Immature natural killer cell (primary cell): ENCODE measurements at regions not wholly inside any gene's neighbourhood (a gene's known extent, or its start where the extent isn't known, plus 50 kb on each side); places are given as distances from the start of the nearest gene placed in this dataset.

ENCODE experiments used
- DNase-seq, 3 donors: peaks; one replicate each; pipeline ENCODE4 v3.0.0; 2022; ENCODE audit warnings: mixed read lengths in 1 of 3
- H3K27ac Mint-ChIP-seq, 6 donors: one replicate each; pipeline ENCODE4 v1.8.0; 2020; ENCODE audit warnings: mixed read lengths in 6 of 6, mild to moderate bottlenecking in 5 of 6, inconsistent platforms in 4 of 6, moderate library complexity in 3 of 6
- H3K27me3 Mint-ChIP-seq, 3 donors: one replicate each; pipeline ENCODE4 v1.8.0; 2020 to 2021; ENCODE audit warnings: low read depth in 3 of 3, mild to moderate bottlenecking in 3 of 3, mixed read lengths in 3 of 3, moderate library complexity in 3 of 3, inconsistent platforms in 1 of 3
- H3K36me3 Mint-ChIP-seq, 3 donors: one replicate each; pipeline ENCODE4 v1.8.0; 2020; ENCODE audit warnings: mixed read lengths in 3 of 3, inconsistent platforms in 2 of 3, mild to moderate bottlenecking in 2 of 3
- H3K4me1 Mint-ChIP-seq, 2 donors: one replicate each; pipeline ENCODE4 v1.8.0; 2020; ENCODE audit warnings: inconsistent platforms in 2 of 2, mild to moderate bottlenecking in 2 of 2, mixed read lengths in 2 of 2, moderate library complexity in 1 of 2
- H3K4me3 Mint-ChIP-seq, 5 donors: one replicate each; pipeline ENCODE4 v1.8.0; 2020; ENCODE audit warnings: mild to moderate bottlenecking in 5 of 5, mixed read lengths in 5 of 5, inconsistent platforms in 3 of 5, moderate library complexity in 3 of 5
- H3K9me3 Mint-ChIP-seq, 6 donors: one replicate each; pipeline ENCODE4 v1.8.0; 2020; ENCODE audit warnings: mild to moderate bottlenecking in 6 of 6, mixed read lengths in 6 of 6, inconsistent platforms in 4 of 6, moderate library complexity in 3 of 6

GRCh38 chr11:11076276-11076675 is 218.4 kb upstream of the ZBED5 start:
- DNase-seq, result no peak
- Mint-ChIP-seq H3K36me3 (no peaks in the 10 kb centered on the region), H3K27ac (no peak overlapping the region), H3K4me1 (no peaks in the 10 kb centered on the region), H3K27me3 (peaks cover 8 to 12% (median 11%) of the 10 kb centered on the region in 3 donors), H3K9me3 (no peaks in the 10 kb centered on the region), H3K4me3 (no peak overlapping the region)

- Mint-ChIP-seq H3K27me3 (peaks cover 8 to 14% (median 11%) of the 10 kb centered on the region in 3 donors), H3K4me1 (no peaks in the 10 kb centered on the region), H3K36me3 (no peaks in the 10 kb centered on the region), H3K4me3 (no peak overlapping the region), H3K9me3 (no peaks in the 10 kb centered on the region), H3K27ac (no peak overlapping the region)
- DNase-seq, result no peak
Observed at GRCh38 chr11:11075515-11076171, 217.8 kb upstream of the ZBED5 start.

- no peak overlapping the region for H3K4me3 Mint-ChIP-seq
- H3K36me3 Mint-ChIP-seq, result no peaks in the 10 kb centered on the region
- no peaks in the 10 kb centered on the region for H3K9me3 Mint-ChIP-seq
- peaks cover 8 to 14% (median 11%) of the 10 kb centered on the region in 3 donors for H3K27me3 Mint-ChIP-seq
- no peaks in the 10 kb centered on the region for H3K4me1 Mint-ChIP-seq
- no peak for DNase-seq
- no peak overlapping the region for H3K27ac Mint-ChIP-seq
Observed at GRCh38 chr11:11074686-11075335, 217.0 kb upstream of the ZBED5 start.

- Mint-ChIP-seq H3K4me3 (no peak overlapping the region), H3K27ac (no peak overlapping the region), H3K27me3 (peaks cover 6 to 10% (median 8%) of the 10 kb centered on the region in 3 donors), H3K9me3 (no peaks in the 10 kb centered on the region), H3K36me3 (no peaks in the 10 kb centered on the region), H3K4me1 (no peaks in the 10 kb centered on the region)
- DNase-seq, result no peak
Observed at GRCh38 chr11:11073996-11074395, 216.1 kb upstream of the ZBED5 start.

GRCh38 chr11:11072067-11072466 is 214.2 kb upstream of the ZBED5 start:
- H3K4me1 Mint-ChIP-seq, result no peaks in the 10 kb centered on the region
- no peaks in the 10 kb centered on the region for H3K36me3 Mint-ChIP-seq
- H3K27me3 Mint-ChIP-seq, result peaks cover 3 to 6% (median 6%) of the 10 kb centered on the region in 3 donors
- no peak overlapping the region for H3K4me3 Mint-ChIP-seq
- DNase-seq, result no peak
- H3K27ac Mint-ChIP-seq, result no peak overlapping the region
- H3K9me3 Mint-ChIP-seq, result no peaks in the 10 kb centered on the region

- H3K27me3 Mint-ChIP-seq, result peaks cover 3 to 6% (median 6%) of the 10 kb centered on the region in 3 donors
- H3K9me3 Mint-ChIP-seq, result no peaks in the 10 kb centered on the region
- no peak overlapping the region for H3K27ac Mint-ChIP-seq
- no peaks in the 10 kb centered on the region for H3K4me1 Mint-ChIP-seq
- DNase-seq, result no peak
- H3K36me3 Mint-ChIP-seq, result no peaks in the 10 kb centered on the region
- no peak overlapping the region for H3K4me3 Mint-ChIP-seq
Observed at GRCh38 chr11:11071486-11071885, 213.6 kb upstream of the ZBED5 start.

- no peaks in the 10 kb centered on the region for H3K9me3 Mint-ChIP-seq
Observed at GRCh38 chr11:11070976-11071375, 213.1 kb upstream of the ZBED5 start.

GRCh38 chr11:11069841-11070835 is 212.3 kb upstream of the ZBED5 start:
- Mint-ChIP-seq H3K4me1 (no peaks in the 10 kb centered on the region), H3K4me3 (no peak overlapping the region), H3K36me3 (no peaks in the 10 kb centered on the region), H3K27me3 (peaks cover 3 to 8% (median 6%) of the 10 kb centered on the region in 3 donors), H3K27ac (no peak overlapping the region), H3K9me3 (no peaks in the 10 kb centered on the region)
- DNase-seq, result no peak

More at GRCh38 chr11:11070976-11071375, 213.1 kb upstream of the ZBED5 start:
- no peak overlapping the region for H3K27ac Mint-ChIP-seq
- no peaks in the 10 kb centered on the region for H3K4me1 Mint-ChIP-seq
- no peak overlapping the region for H3K4me3 Mint-ChIP-seq
- no peaks in the 10 kb centered on the region for H3K36me3 Mint-ChIP-seq
- H3K27me3 Mint-ChIP-seq, result peaks cover 3 to 6% (median 6%) of the 10 kb centered on the region in 3 donors
- DNase-seq, result no peak

GRCh38 chr11:11068113-11068512 is 210.3 kb upstream of the ZBED5 start:
- H3K36me3 Mint-ChIP-seq, result no peaks in the 10 kb centered on the region
- no peaks in the 10 kb centered on the region for H3K4me1 Mint-ChIP-seq

GRCh38 chr11:11065396-11065795 is 207.5 kb upstream of the ZBED5 start:
- no peak overlapping the region for H3K27ac Mint-ChIP-seq
- no peak for DNase-seq
- no peak overlapping the region for H3K4me3 Mint-ChIP-seq

More at GRCh38 chr11:11068113-11068512, 210.3 kb upstream of the ZBED5 start:
- peaks cover 3 to 5% (median 4%) of the 10 kb centered on the region in 3 donors for H3K27me3 Mint-ChIP-seq
- no peak for DNase-seq
- no peaks in the 10 kb centered on the region for H3K9me3 Mint-ChIP-seq
- H3K27ac Mint-ChIP-seq, result no peak overlapping the region
- no peak overlapping the region for H3K4me3 Mint-ChIP-seq

GRCh38 chr11:11057472-11057854 is 199.6 kb upstream of the ZBED5 start:
- no peak overlapping the region for H3K27ac Mint-ChIP-seq
- H3K4me3 Mint-ChIP-seq, result no peak overlapping the region
- DNase-seq, result no peak
- H3K36me3 Mint-ChIP-seq, result peaks cover 0 to 4% (median 0%) of the 10 kb centered on the region in 3 donors
- no peaks in the 10 kb centered on the region for H3K4me1 Mint-ChIP-seq
- peaks cover 2 to 8% (median 4%) of the 10 kb centered on the region in 3 donors for H3K27me3 Mint-ChIP-seq
- H3K9me3 Mint-ChIP-seq, result peaks cover 0 to 18% (median 6%) of the 10 kb centered on the region in 6 donors

More at GRCh38 chr11:11065396-11065795, 207.5 kb upstream of the ZBED5 start:
- Mint-ChIP-seq H3K27me3 (peaks cover 0 to 5% (median 2%) of the 10 kb centered on the region in 3 donors), H3K36me3 (no peaks in the 10 kb centered on the region), H3K4me1 (no peaks in the 10 kb centered on the region), H3K9me3 (no peaks in the 10 kb centered on the region)

- peaks cover 2 to 8% (median 4%) of the 10 kb centered on the region in 3 donors for H3K27me3 Mint-ChIP-seq
- H3K4me1 Mint-ChIP-seq, result no peaks in the 10 kb centered on the region
- no peak overlapping the region for H3K4me3 Mint-ChIP-seq
- peaks cover 0 to 4% (median 0%) of the 10 kb centered on the region in 3 donors for H3K36me3 Mint-ChIP-seq
- H3K9me3 Mint-ChIP-seq, result peaks cover 0 to 18% (median 6%) of the 10 kb centered on the region in 6 donors
- no peak for DNase-seq
- no peak overlapping the region for H3K27ac Mint-ChIP-seq
Observed at GRCh38 chr11:11056749-11057471, 199.1 kb upstream of the ZBED5 start.

- H3K4me1 Mint-ChIP-seq, result no peaks in the 10 kb centered on the region
- H3K27ac Mint-ChIP-seq, result no peak overlapping the region
- H3K36me3 Mint-ChIP-seq, result peaks cover 0 to 4% (median 0%) of the 10 kb centered on the region in 3 donors
- H3K4me3 Mint-ChIP-seq, result no peak overlapping the region
- H3K9me3 Mint-ChIP-seq, result peaks cover 0 to 18% (median 6%) of the 10 kb centered on the region in 6 donors
- no peak for DNase-seq
- peaks cover 2 to 8% (median 4%) of the 10 kb centered on the region in 3 donors for H3K27me3 Mint-ChIP-seq
Observed at GRCh38 chr11:11056316-11056715, 198.5 kb upstream of the ZBED5 start.
